GM18858 (cell line): ENCODE measurements at regions not wholly inside any gene's neighbourhood (a gene's known extent, or its start where the extent isn't known, plus 50 kb on each side); places are given as distances from the start of the nearest gene placed in this dataset.

Experiments used
- ATAC-seq: cut with Tn5 transposase; IDR thresholded peaks from one replicate; pipeline ENCODE4 v1.9.1; 2021; ENCODE audit not compliant: unreplicated experiment

DNA sequence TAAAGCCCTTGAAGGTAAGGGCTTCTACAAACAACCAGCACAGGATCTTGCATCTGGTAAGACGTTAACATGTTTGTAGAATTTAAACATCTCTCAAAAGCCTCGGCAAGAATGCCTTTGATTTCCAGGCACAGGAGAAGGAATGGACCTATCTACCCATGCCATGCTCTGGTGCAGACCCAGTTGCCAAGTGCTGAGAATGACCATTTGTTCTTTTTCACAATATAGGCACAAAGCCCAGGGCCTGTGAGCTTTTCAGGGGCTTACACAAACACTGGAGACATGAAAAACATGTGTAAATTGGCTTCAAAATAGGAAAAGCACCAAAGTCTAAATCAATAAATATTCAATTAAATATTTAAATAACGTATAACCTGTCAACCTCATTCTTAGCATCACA is 266.9 kb upstream of the TTC14 start:
- no peak for ATAC-seq

DNA sequence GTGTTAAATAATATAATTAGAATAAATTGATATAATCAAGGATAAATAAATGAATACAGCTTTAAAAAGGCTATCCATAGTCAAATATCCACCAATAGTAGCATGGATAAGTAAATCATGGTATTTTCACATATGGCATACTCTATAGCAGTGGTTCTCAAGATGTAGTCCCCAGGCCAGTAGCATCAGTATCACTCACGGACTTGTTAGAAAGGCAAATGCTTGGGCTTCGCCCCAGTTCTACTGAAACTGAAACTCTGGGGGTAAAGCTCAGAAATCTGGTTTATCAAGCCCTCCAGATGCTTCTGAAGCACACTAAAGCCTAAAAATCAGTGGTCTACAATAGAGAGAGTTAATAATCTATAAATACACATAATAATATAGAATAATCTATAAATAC is 261.6 kb upstream of the TTC14 start:
- no peak for ATAC-seq

DNA sequence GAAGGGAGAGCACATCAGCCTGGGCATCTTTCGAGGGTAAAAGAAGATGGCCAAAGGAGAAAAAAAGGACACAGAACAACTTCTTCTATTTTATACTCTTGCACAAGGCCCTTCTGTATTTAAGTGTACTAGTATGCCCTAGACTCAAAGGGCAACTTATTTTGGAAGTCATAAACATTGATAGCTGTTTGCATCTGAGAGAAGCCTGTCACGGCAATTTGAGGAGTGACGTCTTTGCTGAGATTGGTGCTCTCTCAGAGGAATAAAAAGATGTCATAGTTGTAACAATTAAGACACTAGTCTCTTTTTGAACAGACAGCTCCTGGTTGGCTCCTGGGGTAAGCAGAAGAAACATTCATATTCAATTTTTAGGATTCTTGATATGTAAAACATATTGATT is 260.4 kb upstream of the TTC14 start:
- no peak for ATAC-seq

DNA sequence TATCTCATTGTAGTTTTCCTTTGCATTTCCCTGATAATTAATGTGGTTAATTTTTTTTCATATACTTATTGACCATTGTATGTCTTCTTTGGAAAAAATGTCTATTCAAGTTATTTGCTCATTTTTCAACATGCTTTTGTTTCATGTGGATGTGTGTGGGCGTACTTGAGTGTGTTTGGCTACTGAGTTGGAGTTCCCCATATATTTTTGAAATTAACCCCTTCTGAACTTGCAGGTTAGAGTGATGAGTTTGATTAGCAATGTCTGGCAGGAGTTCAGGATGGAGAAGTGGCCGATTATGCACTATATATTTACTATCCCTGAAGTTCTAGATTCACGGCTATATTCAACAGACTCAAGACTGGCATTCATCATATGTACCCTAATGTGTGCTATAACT is 250.4 kb upstream of the TTC14 start:
- no peak for ATAC-seq

DNA sequence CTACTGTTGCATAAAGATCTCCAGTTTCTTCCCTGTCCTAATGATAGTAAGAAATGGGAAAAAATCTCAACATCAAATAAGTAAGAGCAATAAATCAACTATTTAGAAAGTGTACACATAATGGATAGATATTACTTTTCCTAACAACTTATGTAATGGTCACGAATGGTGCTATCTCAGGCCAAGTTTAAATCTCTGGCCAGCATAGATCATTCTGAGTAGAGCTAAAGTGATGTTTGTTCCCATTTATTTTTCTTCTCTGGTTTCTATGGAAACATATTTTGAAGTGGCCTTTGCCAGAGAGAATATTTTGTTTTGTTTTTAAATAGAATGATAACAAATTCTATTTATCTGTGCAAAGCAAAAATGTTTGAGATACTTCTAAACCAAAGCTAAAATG is 249.7 kb upstream of the TTC14 start:
- ATAC-seq, result no peak

DNA sequence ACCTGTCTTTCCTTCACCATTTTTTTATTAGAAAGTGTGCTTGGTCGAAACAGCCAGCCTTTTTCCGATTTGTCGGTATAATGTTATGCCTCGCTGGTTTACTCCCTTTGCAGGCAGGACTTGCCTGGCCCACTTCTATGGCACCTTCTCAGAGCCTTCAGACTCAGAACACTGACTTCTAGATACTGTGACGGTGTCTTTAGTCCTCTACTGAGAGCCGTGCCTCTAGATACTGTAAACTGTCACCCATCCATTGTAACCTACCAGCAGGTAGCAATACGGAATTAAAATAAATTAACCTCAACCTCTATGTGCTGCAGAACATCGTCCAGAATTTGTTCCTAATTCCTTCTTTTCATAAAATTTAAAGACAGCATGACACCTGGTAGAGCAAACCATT is 247.7 kb upstream of the TTC14 start:
- ATAC-seq, result no peak

DNA sequence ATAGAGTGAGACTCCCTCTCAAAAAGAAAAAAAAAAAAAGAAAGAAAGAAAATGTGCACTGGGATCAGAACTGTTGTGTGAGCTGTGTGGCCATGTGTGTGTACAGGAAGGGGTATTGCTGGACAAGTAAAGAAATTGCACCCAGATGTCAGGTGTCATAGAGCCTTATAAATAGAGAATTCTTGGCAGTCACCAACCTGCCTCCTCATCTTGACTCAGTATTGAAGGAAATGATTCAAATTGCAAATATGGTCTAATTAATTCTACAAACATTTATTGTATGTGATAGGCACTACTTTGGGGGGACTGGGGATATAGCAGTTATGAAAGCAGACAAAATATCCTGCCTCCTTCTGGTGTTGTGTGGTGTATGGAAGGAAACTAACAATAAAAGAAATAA is 243.8 kb upstream of the TTC14 start:
- ATAC-seq, result no peak

DNA sequence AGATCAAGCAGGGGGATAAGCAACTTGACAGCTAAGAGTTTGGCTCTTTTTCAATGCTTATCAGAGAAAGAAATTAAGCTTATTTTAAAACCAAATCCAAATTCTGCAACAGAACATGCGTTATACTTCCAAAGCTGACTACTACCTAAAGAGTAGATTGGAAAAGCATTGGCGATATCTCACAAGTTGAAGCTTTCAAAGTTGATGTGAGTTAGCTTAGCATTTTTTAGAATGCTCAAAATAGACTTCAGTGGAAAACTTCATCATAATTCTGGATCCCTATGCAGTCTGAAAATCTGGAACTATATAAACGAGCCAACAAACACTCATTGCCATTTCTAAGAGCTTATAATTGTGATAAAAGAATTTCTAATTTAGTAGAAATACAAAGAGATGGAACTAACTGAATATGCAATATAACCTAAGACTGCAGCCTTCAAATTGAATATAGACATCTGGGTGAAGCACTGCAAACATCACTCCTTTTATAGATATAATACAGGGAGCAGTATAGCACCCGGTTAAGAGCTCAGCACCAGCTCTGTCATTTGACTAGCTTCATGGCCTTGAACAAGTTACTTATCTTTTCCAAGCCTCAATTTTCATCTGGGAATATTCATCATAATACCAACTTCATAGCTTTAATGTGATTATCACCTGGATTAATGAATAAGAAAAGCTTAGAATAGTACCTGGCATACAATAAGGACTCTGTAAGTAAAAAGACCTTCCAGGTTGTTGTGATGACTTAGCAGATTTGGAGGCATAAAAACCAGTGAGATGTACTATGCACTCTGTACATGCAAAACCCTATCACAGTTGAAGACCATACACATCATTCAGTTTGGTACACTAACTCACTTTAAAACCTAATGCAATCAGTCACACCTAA is 242.7 kb upstream of the TTC14 start:
- ATAC-seq, result no peak

DNA sequence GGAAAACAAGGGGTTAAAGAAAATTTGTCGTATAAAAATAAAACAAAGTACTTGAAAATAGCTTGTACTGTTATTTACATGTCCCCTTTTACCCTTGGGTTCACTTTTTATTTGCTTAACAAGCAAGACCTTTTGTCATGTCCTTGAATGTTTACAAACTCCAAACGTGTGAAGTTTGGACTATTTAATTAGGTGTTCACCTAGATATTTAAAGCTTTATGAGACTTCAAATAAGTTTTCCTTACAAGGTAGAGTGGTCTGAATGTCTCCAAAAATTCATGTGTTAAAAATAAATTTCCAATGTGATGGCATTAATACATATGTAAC is 242.0 kb upstream of the TTC14 start:
- ATAC-seq, result no peak

DNA sequence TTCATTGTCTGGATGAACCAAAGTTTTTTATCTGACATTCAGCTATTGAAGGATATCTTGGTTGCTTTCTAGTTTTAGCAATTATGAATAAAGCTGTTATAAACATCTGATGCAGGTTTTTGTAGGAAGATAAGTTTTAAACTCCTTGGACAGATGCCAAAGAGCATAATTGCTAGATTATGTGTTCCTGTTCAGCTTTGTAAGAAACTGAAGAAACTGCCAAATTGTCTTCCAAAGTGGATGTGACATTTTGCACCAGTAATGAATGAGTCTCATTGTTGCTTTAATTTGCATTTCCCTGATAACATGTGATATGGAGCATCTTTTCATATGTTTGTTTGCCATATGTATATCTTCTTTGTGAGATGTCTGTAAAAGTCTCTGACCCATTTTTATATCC is 239.9 kb upstream of the TTC14 start:
- ATAC-seq, result no peak

DNA sequence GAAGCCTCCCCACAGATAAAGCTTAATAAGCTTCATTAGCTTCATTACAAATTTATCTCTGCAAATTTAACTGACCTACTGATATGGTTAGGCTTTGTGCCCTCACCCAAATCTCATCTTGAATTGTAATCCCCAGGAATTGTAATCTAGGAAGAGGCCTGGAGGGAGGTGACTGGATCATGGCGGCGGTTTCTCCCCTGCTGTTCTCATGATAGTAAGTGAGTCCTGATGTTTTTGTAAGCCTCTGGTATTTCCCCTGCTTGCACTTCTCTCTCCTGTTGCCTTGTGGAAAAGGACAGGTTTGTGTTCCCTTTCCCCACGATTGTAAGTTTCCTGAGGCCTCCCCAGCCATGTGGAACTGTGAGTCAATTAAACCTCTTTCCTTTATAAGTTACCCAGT is 226.1 kb upstream of the TTC14 start:
- no peak for ATAC-seq

DNA sequence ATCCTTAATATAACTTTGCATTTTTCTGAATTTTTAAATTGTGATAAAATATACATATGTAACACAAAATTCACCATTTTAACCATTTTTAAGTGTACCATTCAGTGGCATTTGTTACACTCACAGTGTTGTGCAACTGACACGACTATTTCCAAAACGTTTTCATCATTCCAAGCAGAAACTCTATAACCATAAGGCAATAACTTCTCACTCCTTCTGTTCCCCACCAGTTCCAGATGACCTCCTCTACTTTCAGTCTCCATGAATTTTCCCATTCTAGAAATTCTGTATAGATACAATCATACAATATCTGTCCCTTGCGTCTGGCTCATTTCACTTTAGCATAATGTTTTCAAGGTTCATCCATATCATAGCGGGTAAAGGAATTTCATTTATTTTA is 223.5 kb upstream of the TTC14 start:
- no peak for ATAC-seq

DNA sequence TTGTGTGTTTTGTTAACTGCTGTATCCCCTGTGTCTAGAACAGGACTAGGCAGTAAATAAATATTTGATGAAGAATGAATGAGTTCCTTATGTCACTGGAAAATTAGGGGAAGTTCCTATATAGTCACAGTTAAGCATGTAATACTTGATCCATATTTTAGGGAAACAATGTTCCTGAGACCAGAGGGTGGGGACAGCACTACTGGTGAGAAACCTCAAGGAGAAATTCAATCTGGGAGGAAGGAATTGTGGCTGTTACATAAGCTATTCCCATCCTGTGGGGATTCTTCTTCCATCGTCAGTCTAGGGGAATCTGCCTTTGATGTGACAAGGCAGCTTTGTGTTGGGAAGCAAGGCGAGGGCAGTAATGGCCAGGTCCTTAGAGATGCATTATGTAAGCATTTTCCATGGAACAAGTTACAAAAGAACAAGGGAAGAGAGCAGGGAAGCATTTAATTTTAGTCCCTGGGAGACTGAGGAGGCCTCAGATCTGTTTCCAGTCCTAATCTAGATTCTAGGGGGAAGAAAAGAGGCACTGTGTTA is 219.3 kb upstream of the TTC14 start:
- ATAC-seq, result no peak

DNA sequence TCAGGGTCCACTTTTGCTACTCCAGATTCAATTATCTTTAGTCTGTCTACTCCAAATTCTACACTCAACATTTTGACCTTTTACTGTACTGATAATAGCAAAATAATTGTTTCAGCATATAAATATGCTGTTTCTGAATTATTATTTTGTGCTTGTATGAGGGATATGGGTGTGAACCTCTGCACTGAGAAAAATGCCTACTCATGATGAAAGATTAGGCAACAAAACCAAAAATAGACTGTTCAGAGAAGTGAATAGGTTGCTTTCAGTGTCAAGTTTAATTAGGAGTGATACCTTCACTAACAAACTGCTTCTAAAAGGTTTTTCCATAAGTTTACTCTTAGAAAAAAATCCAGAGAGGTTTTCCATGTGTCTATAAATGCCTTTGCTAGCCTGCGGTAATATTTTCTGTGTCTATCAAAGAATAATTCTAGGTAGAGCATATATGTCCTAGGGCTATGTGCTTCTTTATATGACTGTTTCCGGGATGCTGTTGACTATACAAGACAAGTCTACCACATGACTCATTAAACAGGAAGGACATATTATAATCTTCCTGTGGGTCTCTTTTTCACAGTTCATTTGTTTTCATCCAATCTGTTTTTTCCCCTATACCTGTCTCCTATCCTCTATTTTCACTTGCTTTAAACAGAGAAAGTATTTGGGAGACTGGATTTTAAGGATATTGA is 218.5 kb upstream of the TTC14 start:
- no peak for ATAC-seq

DNA sequence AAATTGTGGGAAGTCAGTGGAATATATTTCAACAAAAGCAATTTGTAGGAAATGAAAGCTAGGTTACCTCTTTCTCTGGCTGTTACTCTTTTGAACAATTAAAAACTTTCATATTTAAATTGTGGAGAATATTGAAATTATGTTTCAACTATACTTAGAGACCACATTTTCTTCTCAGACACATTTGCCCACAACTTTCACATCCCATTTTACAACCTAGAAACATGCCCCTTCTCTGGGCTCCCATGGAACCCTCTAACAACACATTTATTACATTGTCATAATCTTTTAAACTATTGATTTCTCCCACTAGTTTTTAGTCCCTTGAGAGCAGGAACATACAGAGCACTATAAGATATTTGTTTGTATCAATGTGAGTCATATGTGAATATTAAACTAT is 211.7 kb upstream of the TTC14 start:
- no peak for ATAC-seq

DNA sequence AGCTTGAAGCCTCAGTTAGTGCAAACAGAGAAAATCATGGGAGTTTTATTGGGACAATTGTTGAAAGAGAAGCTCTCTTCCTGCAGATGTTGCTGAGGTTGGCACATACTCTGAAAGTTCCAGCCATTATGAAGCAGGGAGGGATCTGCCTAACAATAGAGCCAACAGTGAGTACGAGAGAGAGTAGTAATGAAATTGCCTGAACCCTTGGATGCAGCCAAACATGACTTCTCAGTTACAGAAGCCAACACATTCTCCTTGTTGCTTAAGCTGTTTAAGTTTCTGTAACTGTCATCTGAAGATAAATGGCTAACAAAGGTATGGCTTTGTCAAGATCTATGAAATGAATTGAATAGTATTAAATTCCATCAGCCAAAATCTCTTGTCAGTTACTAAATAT is 211.0 kb upstream of the TTC14 start:
- no peak for ATAC-seq

DNA sequence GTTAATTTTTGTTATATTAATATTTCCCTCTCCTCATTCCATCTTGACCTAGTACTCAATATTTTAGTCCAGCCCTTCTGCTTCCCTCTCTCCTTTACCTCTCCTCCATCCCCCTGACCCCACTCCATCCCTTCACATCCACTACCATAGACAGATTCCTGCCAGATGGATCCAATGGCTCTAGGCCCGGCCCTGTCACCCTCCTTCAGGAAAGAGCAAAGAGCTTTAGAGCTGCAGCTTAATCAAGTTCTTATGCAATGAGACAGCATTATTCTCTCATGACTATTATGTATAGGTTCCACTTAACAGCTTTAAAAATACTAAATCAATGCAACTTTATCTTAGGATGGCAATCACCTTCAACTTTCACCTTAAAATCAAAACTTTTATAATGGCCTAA is 200.7 kb upstream of the TTC14 start:
- no peak for ATAC-seq

DNA sequence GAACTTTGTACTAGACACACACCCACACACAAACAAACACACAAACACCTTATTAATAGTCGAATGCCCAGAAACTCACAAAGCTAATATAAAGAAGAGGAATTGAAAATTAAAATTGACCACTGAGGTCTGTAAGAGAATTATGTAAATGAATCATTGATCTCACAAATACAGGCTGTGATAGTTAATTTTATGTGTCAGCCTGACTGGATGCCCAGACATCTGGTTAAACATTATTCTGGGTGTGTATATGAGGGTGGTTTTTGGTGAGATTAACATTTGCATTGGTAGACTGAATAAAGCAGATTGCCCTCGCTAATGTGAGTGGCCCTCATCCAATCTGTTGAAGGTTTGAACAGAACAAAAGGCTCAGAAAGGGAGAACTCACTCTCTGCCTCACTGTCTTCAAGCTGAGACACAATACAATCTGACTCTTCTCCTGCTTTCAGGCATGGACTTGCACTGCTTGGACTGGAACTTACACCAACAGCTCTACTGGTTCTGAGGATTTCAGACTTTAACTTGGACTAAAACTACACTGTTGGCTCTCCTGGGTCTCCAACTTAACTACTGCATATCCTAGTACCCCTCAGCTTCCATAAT is 199.4 kb upstream of the TTC14 start:
- peak; percentile 64 for ATAC-seq

DNA sequence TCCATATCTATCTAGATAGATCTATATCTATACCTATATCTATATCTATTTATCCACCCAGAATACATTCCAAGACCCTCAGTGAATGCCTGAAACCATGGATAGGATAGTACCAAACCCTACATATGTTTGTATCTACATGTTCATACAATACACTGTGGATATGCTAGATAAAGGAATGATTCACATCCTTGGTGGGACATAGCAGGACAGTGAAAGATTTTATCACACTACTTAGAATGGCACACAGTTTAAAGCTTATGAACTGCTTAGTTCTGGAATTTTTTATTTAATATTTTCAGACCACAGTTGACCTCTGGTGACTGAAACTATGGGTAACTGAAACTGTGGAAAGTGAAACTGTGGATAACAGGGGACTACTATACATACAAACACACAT is 198.8 kb upstream of the TTC14 start:
- no peak for ATAC-seq

DNA sequence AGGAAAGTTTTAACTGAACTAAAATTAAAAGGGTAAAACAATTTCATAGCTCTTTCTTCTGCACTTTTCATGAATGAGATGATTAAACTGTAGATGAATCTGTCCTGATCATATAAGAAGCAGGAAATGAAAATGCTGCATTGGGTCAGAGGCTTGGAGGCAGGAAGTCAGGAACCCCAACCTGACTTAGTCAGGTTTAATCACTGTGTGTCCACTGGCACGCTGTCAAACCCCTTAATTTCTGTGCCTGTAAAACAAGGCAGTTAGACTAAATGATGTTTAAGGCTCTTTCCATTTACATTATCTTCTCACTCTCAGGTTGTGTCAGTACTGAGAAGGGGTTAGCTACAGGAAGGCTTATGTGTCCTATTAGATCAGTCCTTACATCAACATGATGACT is 193.3 kb upstream of the TTC14 start:
- ATAC-seq, result peak; percentile 41

DNA sequence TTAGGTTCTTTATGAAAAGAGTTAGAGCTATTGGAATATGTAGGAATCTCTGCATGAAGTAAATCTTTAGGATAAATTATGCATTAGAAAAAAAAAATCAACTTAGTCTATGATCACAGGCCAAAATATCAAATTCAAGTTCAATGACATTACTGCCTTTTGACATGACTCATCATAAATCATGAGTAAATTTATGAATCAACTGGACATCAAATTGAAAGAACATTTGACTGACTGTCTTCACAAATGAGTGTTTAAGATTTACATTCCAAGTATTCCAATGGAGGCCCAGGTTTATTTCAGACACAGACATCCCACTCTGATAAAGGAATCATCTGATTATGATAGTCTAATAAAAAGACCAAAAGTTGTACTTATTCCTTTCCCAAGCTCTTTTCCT is 192.8 kb upstream of the TTC14 start:
- ATAC-seq, result no peak

DNA sequence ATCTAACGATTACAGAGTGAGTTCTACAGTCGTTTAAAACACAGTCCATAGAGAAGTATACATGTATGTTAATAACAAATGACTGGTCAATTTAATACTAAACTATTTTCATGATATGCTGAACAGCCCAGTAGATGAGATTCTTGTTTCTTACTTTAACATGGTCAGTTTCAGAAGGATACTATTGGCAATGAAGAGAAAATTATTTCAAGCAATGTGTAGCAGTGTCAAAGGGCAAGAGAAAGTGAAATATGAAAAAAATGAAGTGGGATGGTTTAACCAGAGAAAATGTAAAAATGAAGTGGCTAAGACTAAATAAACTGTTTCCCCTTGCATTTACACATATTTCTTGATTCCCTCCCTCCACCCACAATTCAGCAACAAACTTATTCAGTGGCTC is 192.1 kb upstream of the TTC14 start:
- peak; percentile 34 for ATAC-seq
